Muscle layer of colon (tissue), 2 donors: ENCODE measurements at regions not wholly inside any gene's neighbourhood (a gene's known extent, or its start where the extent isn't known, plus 50 kb on each side); places are given as distances from the start of the nearest gene placed in this dataset.
"Not testable (repeated sequence)": the region's sequence is repeated elsewhere in the genome, so short reads cannot be mapped to it uniquely, and the experiment has no call there.

ENCODE experiments used
- H3K27ac ChIP-seq: one replicate; pipeline ENCODE4 v1.7.0; 2013; ENCODE audit warnings: low read depth, mild to moderate bottlenecking, low read length, moderate library complexity
- H3K27me3 ChIP-seq, 2 donors: one replicate each; pipeline ENCODE4 v1.7.0; 2013; ENCODE audit warnings: low read length in 2 of 2, mild to moderate bottlenecking in 2 of 2; ENCODE audit not compliant: insufficient read depth in 2 of 2, control insufficient read depth in 1 of 2
- H3K36me3 ChIP-seq: one replicate; pipeline ENCODE4 v1.7.0; 2013; ENCODE audit warnings: mild to moderate bottlenecking, low read length; ENCODE audit not compliant: insufficient read depth
- H3K4me1 ChIP-seq: one replicate; pipeline ENCODE4 v1.7.0; 2013; ENCODE audit warnings: mild to moderate bottlenecking, low read length; ENCODE audit not compliant: insufficient read depth
- H3K4me3 ChIP-seq, 2 donors: one replicate each; pipeline ENCODE4 v1.7.0; 2013; ENCODE audit warnings: low read length in 2 of 2, low read depth in 1 of 2, mild to moderate bottlenecking in 1 of 2, moderate library complexity in 1 of 2
- H3K9ac ChIP-seq: one replicate; pipeline ENCODE4 v1.7.0; 2013; ENCODE audit warnings: low read length
- H3K9me3 ChIP-seq: one replicate; pipeline ENCODE4 v1.7.0; 2013; ENCODE audit warnings: mild to moderate bottlenecking, low read length
- donor health status: abdominal sarcoma.
- donor health status: Adenocarcinoma of cecum.

- no peaks in the 10 kb centered on the region for H3K9me3 ChIP-seq
- no peak overlapping the region for H3K4me3 ChIP-seq
- H3K9ac ChIP-seq = no peak overlapping the region
- H3K27ac ChIP-seq = no peak overlapping the region
- no peaks in the 10 kb centered on the region for H3K27me3 ChIP-seq
- H3K36me3 ChIP-seq = no peaks in the 10 kb centered on the region
- H3K4me1 ChIP-seq = no peaks in the 10 kb centered on the region
Measured at GRCh38 chr21:28693476-28693875, 299.2 kb downstream of the LTN1 start.

- no peak overlapping the region for H3K27ac ChIP-seq
- no peaks in the 10 kb centered on the region for H3K4me1 ChIP-seq
- no peaks in the 10 kb centered on the region for H3K27me3 ChIP-seq
- no peaks in the 10 kb centered on the region for H3K36me3 ChIP-seq
- H3K9me3 ChIP-seq = no peaks in the 10 kb centered on the region
- H3K4me3 ChIP-seq = no peak overlapping the region
- no peak overlapping the region for H3K9ac ChIP-seq
Measured at GRCh38 chr21:28690196-28690595, 302.5 kb downstream of the LTN1 start.

DNA sequence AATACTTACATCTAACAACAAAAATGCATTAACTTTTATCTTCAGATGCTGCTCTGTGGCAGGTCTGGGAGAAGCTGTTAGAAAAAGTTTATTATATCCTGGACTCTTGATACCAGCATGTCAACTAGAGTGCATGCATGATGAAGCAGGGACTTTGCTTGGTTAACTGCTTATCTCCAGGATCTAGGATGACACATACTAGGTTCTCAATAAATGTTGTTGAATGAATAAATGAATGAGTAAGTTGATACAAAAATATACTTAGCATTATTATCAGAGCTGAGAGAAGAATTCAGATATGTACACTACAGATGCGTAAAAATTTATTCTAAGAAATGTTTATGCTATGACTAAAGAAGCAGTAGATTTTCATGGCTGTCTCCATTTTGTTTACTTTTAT is 304.3 kb downstream of the LTN1 start:
- Histone ChIP-seq H3K27me3 (no peaks in the 10 kb centered on the region), H3K9ac (no peak overlapping the region), H3K4me1 (no peaks in the 10 kb centered on the region), H3K4me3 (no peak overlapping the region), H3K27ac (no peak overlapping the region), H3K36me3 (no peaks in the 10 kb centered on the region), H3K9me3 (no peaks in the 10 kb centered on the region)

DNA sequence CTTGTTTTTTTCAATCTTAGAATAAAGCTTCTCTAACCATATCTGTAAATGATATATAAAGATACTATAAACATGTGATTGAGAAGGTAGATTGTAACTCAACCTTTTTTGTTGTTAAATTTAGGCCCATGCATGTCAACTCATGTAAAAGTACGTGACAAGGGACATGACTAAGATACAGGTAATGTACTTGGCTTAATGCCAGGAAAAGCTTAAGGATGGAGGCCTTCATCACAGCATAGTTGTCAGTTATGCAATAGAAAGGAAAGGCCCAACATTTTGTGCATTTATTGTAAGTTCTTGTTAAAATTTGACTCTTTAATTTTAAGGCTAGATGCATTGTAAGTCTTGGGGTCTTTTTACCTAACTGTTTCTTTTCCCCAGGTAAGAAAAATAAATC is 305.1 kb downstream of the LTN1 start:
- H3K4me1 ChIP-seq = no peaks in the 10 kb centered on the region
- H3K36me3 ChIP-seq = no peaks in the 10 kb centered on the region
- no peak overlapping the region for H3K4me3 ChIP-seq
- no peak overlapping the region for H3K27ac ChIP-seq
- H3K27me3 ChIP-seq = no peaks in the 10 kb centered on the region
- H3K9ac ChIP-seq = no peak overlapping the region
- no peaks in the 10 kb centered on the region for H3K9me3 ChIP-seq

DNA sequence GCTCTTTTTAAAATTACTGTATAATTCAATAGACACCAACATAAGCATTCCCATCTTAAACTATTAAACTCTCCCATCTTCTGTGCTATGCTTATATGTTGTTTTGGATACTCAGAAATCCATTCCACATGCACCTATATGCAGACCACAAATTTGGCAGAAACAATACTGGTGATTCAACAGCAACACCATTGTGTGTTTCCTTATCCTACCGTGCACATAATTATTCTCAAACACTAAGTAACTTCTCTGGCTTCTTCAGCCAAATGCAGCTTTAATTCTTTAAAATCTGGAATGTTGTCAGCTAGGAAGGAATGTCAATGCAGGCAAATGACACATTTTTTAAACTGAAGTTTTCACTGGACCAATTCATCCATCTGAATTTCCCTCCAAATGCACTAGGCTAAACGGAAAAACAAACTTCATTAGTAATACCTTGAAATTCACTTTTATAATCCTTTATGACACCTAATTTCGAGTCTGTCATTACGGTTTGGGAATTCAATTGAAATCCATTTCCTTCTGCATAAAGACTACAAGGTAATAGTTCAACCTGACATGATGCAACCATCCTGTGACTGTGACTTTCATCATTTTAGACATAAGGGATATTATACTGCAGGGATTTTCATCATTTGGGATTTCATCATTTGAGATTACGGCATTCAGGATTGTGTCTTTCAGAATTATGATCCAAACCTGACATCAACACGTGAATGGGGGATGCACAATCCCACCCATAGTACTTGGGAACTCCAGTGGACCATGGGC is 308.5 kb downstream of the LTN1 start:
- Histone ChIP-seq H3K27me3 (no peaks in the 10 kb centered on the region), H3K9me3 (no peaks in the 10 kb centered on the region), H3K9ac (no peak overlapping the region), H3K4me3 (no peak overlapping the region), H3K4me1 (no peaks in the 10 kb centered on the region), H3K36me3 (no peaks in the 10 kb centered on the region), H3K27ac (no peak overlapping the region)

GRCh38 chr21:28682884-28683283 is 309.8 kb downstream of the LTN1 start:
- not testable (repeated sequence) for H3K9me3 ChIP-seq, H3K36me3 ChIP-seq, H3K9ac ChIP-seq, H3K4me1 ChIP-seq, H3K4me3 ChIP-seq, H3K27ac ChIP-seq, H3K27me3 ChIP-seq

DNA sequence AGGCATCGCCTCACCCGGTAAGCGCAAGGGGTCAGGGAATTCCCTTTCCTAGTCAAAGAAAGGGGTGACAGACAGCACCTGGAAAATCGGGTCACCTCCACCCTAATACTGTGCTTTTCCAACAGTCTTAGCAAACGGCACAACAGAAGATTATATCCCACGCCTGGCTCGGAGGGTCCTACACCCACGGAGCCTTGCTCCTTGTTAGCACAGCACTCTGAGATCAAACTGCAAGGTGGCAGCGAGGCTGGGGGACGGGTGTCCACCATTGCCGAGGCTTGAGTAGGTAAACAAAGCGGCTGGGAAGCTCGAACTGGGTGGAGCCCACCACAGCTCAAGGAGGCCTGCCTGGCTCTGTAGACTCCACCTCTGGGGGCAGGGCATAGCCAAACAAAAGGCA is 315.6 kb downstream of the LTN1 start:
- H3K4me3 ChIP-seq, H3K36me3 ChIP-seq, H3K27ac ChIP-seq, H3K9me3 ChIP-seq, H3K27me3 ChIP-seq, H3K9ac ChIP-seq: not testable (repeated sequence)
- peaks cover 21% of the 10 kb centered on the region for H3K4me1 ChIP-seq

DNA sequence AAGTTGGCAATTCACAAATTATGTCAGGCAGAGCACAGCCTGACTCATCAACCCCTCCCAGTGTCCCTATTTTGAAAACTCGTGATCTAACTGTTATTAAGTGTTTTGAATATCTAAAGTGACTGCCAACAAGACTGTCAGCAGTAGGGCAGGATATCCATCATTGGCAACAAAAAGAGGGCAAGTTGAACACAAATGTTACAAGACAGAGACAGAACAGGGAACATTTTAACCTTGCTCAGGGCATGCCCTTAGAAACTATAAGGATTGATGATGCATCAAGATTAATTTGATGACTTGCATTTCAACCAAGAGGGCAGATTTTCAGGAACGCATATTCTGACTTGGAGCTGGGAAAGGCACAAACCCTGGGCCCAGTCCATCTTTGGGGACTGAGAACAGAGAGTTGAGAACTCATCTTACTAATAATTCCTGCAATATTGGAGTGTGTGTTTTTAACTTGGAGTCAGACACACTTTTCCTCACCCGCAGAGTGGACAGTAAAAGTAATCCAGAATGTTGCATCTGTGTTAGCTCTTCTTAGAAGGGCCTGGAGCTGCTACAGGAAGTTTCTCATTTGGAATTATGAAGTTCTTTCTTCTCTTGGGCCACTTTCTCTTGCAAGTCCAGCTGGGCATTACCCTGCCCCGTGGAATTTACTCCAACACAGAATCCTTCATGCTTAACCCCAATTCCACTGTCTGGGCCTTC is 317.2 kb downstream of the LTN1 start:
- Histone ChIP-seq H3K9me3 (no peaks in the 10 kb centered on the region), H3K27me3 (no peaks in the 10 kb centered on the region), H3K27ac (no peak overlapping the region), H3K4me3 (no peak overlapping the region), H3K9ac (no peak overlapping the region), H3K36me3 (no peaks in the 10 kb centered on the region), H3K4me1 (peaks cover 29% of the 10 kb centered on the region)

- Histone ChIP-seq H3K27me3 (no peaks in the 10 kb centered on the region), H3K9me3 (no peaks in the 10 kb centered on the region), H3K36me3 (no peaks in the 10 kb centered on the region), H3K27ac (no peak overlapping the region), H3K4me1 (peaks cover 29% of the 10 kb centered on the region), H3K4me3 (no peak overlapping the region), H3K9ac (no peak overlapping the region)
Measured at GRCh38 chr21:28674763-28675162, 317.9 kb downstream of the LTN1 start.

DNA sequence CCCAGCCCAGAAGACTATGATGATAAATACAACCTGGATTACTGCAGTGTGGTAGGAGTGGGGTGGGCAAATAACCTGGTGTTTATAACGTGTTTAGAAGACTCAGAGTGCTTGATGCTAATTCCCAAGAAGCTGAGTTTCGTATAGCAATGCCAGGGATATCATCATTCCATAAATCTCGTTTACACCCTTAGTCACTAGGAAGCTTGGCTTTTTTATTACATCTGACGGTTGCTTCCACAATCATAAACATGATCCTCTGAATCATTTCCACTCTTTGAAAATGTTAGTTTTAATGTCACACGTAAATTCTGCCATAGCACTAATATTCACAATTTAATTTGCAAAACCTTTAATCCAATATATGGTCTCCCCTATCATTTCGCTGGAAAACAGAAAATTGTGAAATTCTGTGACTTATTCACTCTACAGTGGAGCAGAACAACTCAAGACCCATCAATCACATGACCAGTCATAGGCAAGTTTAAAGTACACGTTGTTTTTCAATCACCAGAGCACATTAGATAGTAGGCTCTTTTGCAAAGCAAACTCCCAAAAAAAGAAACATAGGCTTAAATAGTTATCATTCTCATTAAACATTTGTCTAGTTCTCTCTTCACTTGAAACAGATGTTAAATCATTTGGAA is 321.0 kb downstream of the LTN1 start:
- Histone ChIP-seq H3K9me3 (no peaks in the 10 kb centered on the region), H3K27me3 (no peaks in the 10 kb centered on the region), H3K9ac (no peak overlapping the region), H3K36me3 (no peaks in the 10 kb centered on the region), H3K4me3 (no peak overlapping the region), H3K27ac (no peak overlapping the region), H3K4me1 (peaks cover 29% of the 10 kb centered on the region)

DNA sequence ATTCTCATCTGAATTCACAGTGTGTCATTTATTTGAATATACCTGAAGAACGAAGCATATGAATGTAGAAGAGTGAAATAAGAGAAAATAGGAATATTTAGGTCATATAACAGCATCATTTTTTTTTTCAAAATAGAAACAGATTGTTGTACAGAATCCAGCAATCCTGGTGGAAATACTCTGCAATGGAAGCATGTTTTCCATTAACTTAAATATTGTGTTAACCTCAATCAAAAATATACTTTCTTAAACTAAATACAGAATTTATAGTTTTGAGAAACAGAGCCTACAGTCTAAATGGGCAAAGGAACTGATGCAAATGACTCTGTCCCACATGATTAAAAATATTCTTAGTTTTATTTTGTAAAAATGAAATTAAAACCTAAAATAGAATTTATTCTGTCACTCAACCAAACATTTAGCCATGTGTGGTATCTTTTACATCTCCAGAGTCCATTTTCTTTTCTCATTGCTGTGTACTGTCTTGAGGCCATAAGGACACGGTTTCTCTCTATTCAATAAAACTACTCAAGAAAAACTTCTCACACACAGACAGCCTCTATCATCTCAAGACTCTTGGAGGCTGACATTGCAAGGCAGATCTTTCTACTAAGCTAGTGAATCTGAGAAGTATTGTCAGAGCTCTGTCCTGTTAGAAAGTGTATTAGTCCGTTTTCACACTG is 322.6 kb downstream of the LTN1 start:
- Histone ChIP-seq H3K36me3 (no peaks in the 10 kb centered on the region), H3K4me3 (no peak overlapping the region), H3K27me3 (no peaks in the 10 kb centered on the region), H3K9me3 (no peaks in the 10 kb centered on the region), H3K4me1 (peaks cover 13% of the 10 kb centered on the region), H3K27ac (no peak overlapping the region), H3K9ac (no peak overlapping the region)
